HEK293 (cell line): ENCODE measurements at regions not wholly inside any gene's neighbourhood (a gene's known extent, or its start where the extent isn't known, plus 50 kb on each side); places are given as distances from the start of the nearest gene placed in this dataset.

Experiments
- CTCF ChIA-PET: fragments of 350-600 bp; formaldehyde crosslinking; extraction: SDS; loops from one replicate; lab custom pipeline; 2021; ENCODE audit warnings: antibody characterized with exemption; lab: Yijun Ruan, JAX
- POLR2A ChIA-PET: fragments of 300-600 bp; formaldehyde crosslinking; extraction: SDS; loops from one replicate; lab custom pipeline; 2020; ENCODE audit warnings: antibody characterized with exemption, inconsistent platforms; lab: Yijun Ruan, JAX
- H3K27ac ChIP-seq: fragments of 200-500 bp; sonication (Bioruptor generic); 2 replicates; pipeline ENCODE4 v1.5.1; 2014; ENCODE audit warnings: low read depth, low read length, control low read depth, inconsistent platforms; ENCODE audit errors: extremely low read depth
- H3K36me3 ChIP-seq, 2 experiments: fragments of 200-500 bp in 1 of 2; sonication (Bioruptor generic) in 1 of 2; 1 replicate in 1 of 2; 2 replicates in 1 of 2; pipeline ENCODE4 v1.5.1; 2014 to 2017; ENCODE audit warnings: inconsistent platforms in 2 of 2, low read length in 2 of 2; ENCODE audit not compliant: control insufficient read depth in 2 of 2, insufficient read depth in 1 of 2
- H3K4me1 ChIP-seq: fragments of 200-500 bp; sonication (Bioruptor generic); 2 replicates; pipeline ENCODE4 v1.5.1; 2014; ENCODE audit warnings: mild to moderate bottlenecking, low read length, inconsistent platforms; ENCODE audit not compliant: control insufficient read depth, insufficient read depth
- H3K4me3 ChIP-seq: 2 replicates; pipeline ENCODE4 v1.5.1; 2011; ENCODE audit warnings: low read depth, mild to moderate bottlenecking, control low read depth, low read length, moderate library complexity
- H3K9me3 ChIP-seq: fragments of 200-500 bp; sonication (Bioruptor generic); 2 replicates; pipeline ENCODE4 v1.5.1; 2014; ENCODE audit warnings: low read depth, low read length, inconsistent platforms; ENCODE audit not compliant: control insufficient read depth, insufficient read depth
- HOXD13 ChIP-seq: sonication (generic); formaldehyde crosslinking; IDR thresholded peaks from 2 replicates; pipeline ENCODE4 v1.8.0; 2022; ENCODE audit warnings: missing genetic modification reagents, borderline replicate concordance
- MYNN ChIP-seq: fragments of 450-650 bp; formaldehyde crosslinking; IDR thresholded peaks from 2 replicates; pipeline ENCODE4 v1.5.1; 2016; ENCODE audit warnings: missing biosample characterization, missing genetic modification characterization, borderline replicate concordance
- YY2 ChIP-seq: fragments of 450-650 bp; formaldehyde crosslinking; IDR thresholded peaks from 2 replicates; pipeline ENCODE4 v1.5.1; 2016; ENCODE audit warnings: missing biosample characterization, missing genetic modification characterization
- ZIC2 ChIP-seq: fragments of 450-650 bp; formaldehyde crosslinking; IDR thresholded peaks from 2 replicates; pipeline ENCODE4 v1.5.1; 2016; ENCODE audit warnings: missing biosample characterization, missing genetic modification characterization
- ZNF121 ChIP-seq: fragments of 450-650 bp; formaldehyde crosslinking; IDR thresholded peaks from 2 replicates; pipeline ENCODE4 v1.5.1; 2016; ENCODE audit warnings: missing biosample characterization, missing genetic modification characterization
- ZNF473 ChIP-seq: fragments of 450-650 bp; formaldehyde crosslinking; IDR thresholded peaks from 2 replicates; pipeline ENCODE4 v1.5.1; 2017; ENCODE audit warnings: missing biosample characterization, missing genetic modification characterization
- ZNF658 ChIP-seq: fragments of 450-650 bp; formaldehyde crosslinking; IDR thresholded peaks from 2 replicates; pipeline ENCODE4; 2016; ENCODE audit warnings: missing biosample characterization, missing genetic modification characterization
- ZNF768 ChIP-seq: fragments of 450-650 bp; formaldehyde crosslinking; IDR thresholded peaks from 2 replicates; pipeline ENCODE4 v1.5.1; 2018; ENCODE audit warnings: missing biosample characterization, mild to moderate bottlenecking, missing genetic modification characterization
- TF ChIP-seq, protein P1 (sequence below): fragments of 450-650 bp; formaldehyde crosslinking; IDR thresholded peaks from 2 replicates; pipeline ENCODE4 v1.5.1; 2016; ENCODE audit warnings: missing biosample characterization, missing genetic modification characterization
- TF ChIP-seq, protein P2 (sequence below): fragments of 450-650 bp; formaldehyde crosslinking; IDR thresholded peaks from 2 replicates; pipeline ENCODE4 v1.5.1; 2016; ENCODE audit warnings: missing biosample characterization, missing genetic modification characterization
- TF ChIP-seq, protein P3 (sequence below): fragments of 450-650 bp; formaldehyde crosslinking; IDR thresholded peaks from 2 replicates; pipeline ENCODE4 v1.5.1; 2016; ENCODE audit warnings: missing biosample characterization, missing genetic modification characterization
- TF ChIP-seq, protein P4 (sequence below): fragments of 450-650 bp; IDR thresholded peaks from 2 replicates; pipeline ENCODE4 v1.5.1; 2018; ENCODE audit warnings: missing biosample characterization, missing genetic modification characterization
- TF ChIP-seq, protein P5 (sequence below): fragments of 450-650 bp; formaldehyde crosslinking; IDR thresholded peaks from 2 replicates; pipeline ENCODE4 v1.5.1; 2016; ENCODE audit warnings: missing biosample characterization, missing genetic modification characterization
- TF ChIP-seq, protein P6 (sequence below): fragments of 450-650 bp; formaldehyde crosslinking; IDR thresholded peaks from 2 replicates; pipeline ENCODE4 v1.5.1; 2017; ENCODE audit warnings: missing biosample characterization, missing genetic modification characterization
- TF ChIP-seq, protein P7 (sequence below): fragments of 450-650 bp; IDR thresholded peaks from 2 replicates; pipeline ENCODE4 v1.5.1; 2018; ENCODE audit warnings: missing biosample characterization, mild to moderate bottlenecking, missing genetic modification characterization
- TF ChIP-seq, protein P8 (sequence below): fragments of 450-650 bp; formaldehyde crosslinking; IDR thresholded peaks from 2 replicates; pipeline ENCODE4 v1.5.1; 2017; ENCODE audit warnings: missing biosample characterization, missing genetic modification characterization

DNA sequence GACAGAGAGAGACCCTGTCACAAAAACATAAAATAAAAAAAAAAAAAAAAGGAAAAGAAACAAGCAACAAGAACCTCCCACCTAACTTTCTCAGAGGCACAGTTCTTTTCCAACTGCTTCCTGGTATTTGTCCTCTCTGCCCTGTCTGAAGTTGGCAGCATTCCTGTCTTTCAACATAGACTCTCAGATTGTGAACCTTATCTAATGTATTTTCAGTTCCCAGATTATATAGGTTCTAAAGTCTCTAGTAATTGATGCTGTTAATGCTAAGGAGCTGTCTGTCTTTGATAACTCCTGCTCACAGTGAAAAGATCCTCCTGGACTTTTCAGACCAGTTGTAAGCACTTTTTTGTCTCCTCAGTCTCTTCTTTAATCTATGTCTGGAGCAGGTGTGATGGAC, 199.5 kb upstream of the P2RY1 start (continued):
- TF ChIP-seq, protein P1, sequence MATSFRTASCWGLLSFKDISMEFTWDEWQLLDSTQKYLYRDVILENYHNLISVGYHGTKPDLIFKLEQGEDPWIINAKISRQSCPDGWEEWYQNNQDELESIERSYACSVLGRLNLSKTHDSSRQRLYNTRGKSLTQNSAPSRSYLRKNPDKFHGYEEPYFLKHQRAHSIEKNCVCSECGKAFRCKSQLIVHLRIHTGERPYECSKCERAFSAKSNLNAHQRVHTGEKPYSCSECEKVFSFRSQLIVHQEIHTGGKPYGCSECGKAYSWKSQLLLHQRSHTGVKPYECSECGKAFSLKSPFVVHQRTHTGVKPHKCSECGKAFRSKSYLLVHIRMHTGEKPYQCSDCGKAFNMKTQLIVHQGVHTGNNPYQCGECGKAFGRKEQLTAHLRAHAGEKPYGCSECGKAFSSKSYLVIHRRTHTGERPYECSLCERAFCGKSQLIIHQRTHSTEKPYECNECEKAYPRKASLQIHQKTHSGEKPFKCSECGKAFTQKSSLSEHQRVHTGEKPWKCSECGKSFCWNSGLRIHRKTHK (tag by site-specific recombination) = no peak
- TF ChIP-seq ZIC2 (tag by site-specific recombination) (no peak), ZNF121 (tag by site-specific recombination) (no peak), ZNF658 (no peak), ZNF768 (tag by site-specific recombination) (no peak)
- TF ChIP-seq, protein P2, sequence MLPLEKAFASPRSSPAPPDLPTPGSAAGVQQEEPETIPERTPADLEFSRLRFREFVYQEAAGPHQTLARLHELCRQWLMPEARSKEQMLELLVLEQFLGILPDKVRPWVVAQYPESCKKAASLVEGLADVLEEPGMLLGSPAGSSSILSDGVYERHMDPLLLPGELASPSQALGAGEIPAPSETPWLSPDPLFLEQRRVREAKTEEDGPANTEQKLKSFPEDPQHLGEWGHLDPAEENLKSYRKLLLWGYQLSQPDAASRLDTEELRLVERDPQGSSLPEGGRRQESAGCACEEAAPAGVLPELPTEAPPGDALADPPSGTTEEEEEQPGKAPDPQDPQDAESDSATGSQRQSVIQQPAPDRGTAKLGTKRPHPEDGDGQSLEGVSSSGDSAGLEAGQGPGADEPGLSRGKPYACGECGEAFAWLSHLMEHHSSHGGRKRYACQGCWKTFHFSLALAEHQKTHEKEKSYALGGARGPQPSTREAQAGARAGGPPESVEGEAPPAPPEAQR (tag by site-specific recombination) = no peak
- TF ChIP-seq, protein P3, sequence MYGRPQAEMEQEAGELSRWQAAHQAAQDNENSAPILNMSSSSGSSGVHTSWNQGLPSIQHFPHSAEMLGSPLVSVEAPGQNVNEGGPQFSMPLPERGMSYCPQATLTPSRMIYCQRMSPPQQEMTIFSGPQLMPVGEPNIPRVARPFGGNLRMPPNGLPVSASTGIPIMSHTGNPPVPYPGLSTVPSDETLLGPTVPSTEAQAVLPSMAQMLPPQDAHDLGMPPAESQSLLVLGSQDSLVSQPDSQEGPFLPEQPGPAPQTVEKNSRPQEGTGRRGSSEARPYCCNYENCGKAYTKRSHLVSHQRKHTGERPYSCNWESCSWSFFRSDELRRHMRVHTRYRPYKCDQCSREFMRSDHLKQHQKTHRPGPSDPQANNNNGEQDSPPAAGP (tag by site-specific recombination) = no peak
- TF ChIP-seq, protein P4, sequence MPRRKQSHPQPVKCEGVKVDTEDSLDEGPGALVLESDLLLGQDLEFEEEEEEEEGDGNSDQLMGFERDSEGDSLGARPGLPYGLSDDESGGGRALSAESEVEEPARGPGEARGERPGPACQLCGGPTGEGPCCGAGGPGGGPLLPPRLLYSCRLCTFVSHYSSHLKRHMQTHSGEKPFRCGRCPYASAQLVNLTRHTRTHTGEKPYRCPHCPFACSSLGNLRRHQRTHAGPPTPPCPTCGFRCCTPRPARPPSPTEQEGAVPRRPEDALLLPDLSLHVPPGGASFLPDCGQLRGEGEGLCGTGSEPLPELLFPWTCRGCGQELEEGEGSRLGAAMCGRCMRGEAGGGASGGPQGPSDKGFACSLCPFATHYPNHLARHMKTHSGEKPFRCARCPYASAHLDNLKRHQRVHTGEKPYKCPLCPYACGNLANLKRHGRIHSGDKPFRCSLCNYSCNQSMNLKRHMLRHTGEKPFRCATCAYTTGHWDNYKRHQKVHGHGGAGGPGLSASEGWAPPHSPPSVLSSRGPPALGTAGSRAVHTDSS (tag by site-specific recombination) = no peak
- TF ChIP-seq, protein P5, sequence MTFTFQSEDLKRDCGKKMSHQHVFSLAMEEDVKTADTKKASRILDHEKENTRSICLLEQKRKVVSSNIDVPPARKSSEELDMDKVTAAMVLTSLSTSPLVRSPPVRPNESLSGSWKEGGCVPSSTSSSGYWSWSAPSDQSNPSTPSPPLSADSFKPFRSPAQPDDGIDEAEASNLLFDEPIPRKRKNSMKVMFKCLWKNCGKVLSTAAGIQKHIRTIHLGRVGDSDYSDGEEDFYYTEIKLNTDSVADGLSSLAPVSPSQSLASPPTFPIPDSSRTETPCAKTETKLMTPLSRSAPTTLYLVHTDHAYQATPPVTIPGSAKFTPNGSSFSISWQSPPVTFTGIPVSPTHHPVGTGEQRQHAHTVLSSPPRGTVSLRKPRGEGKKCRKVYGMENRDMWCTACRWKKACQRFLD = no peak
- TF ChIP-seq, protein P6, sequence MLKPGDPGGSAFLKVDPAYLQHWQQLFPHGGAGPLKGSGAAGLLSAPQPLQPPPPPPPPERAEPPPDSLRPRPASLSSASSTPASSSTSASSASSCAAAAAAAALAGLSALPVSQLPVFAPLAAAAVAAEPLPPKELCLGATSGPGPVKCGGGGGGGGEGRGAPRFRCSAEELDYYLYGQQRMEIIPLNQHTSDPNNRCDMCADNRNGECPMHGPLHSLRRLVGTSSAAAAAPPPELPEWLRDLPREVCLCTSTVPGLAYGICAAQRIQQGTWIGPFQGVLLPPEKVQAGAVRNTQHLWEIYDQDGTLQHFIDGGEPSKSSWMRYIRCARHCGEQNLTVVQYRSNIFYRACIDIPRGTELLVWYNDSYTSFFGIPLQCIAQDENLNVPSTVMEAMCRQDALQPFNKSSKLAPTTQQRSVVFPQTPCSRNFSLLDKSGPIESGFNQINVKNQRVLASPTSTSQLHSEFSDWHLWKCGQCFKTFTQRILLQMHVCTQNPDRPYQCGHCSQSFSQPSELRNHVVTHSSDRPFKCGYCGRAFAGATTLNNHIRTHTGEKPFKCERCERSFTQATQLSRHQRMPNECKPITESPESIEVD (tag by site-specific recombination) = no peak

DNA sequence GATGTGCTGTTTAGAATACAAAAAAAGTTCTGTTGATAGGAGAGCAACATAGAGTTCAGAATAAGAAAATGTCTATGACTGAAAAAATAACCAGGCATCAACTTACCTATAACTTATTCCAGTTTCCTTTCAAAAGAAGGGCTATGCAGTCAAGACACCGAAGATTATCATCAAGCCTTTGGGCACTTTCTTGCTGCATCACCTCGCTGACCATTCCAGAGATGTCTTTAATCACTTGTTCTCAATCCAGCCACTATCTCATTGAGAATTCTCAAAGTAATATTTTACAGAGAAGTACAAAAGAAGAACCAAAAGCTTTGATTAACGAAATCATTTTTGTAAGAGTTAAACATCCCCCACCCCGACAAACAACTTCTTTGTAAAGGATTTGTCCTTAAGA, 198.3 kb upstream of the P2RY1 start:
- ChIA-PET CTCF (no interaction called here), POLR2A (no interaction called here)
- Histone ChIP-seq H3K9me3 (no peaks in the 10 kb centered on the region), H3K4me3 (no peak overlapping the region), H3K36me3 (no peaks in the 10 kb centered on the region), H3K4me1 (no peaks in the 10 kb centered on the region), H3K27ac (no peak overlapping the region)
- TF ChIP-seq ZNF473 (tag by site-specific recombination) = no peak
- TF ChIP-seq YY2 (tag by site-specific recombination) = no peak
- TF ChIP-seq HOXD13 (CRISPR knock-in tag) = no peak
- no peak for TF ChIP-seq MYNN

DNA sequence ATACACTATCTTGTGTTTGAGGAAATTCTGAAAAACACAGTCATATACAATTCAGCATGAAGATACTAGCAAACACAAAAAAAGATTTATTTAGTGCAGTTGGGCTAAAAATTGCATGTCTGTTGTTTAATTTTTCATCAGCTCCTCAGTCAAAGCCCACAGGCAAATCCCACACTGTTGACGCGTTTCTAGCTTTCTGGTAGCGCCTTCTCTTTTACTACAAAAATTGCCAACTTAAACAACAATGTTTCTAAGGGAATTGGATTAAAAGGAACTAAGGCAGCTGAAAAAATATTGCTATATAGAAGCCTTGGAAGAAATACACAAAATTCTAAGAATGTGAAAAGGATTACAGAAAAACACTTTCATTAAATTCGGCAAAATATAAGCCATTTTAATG, 196.7 kb upstream of the P2RY1 start:
- Histone ChIP-seq H3K4me1 (no peaks in the 10 kb centered on the region), H3K4me3 (no peak overlapping the region), H3K9me3 (no peaks in the 10 kb centered on the region), H3K27ac (no peak overlapping the region), H3K36me3 (no peaks in the 10 kb centered on the region)
- ChIA-PET POLR2A (no interaction called here), CTCF (interaction anchor here (0.6 kb wide), 2 partner anchors 20 to 1408 kb away, joined by 3 to 4 read pairs; no protein-coding TSS in a partner anchor)
- TF ChIP-seq, protein P7, sequence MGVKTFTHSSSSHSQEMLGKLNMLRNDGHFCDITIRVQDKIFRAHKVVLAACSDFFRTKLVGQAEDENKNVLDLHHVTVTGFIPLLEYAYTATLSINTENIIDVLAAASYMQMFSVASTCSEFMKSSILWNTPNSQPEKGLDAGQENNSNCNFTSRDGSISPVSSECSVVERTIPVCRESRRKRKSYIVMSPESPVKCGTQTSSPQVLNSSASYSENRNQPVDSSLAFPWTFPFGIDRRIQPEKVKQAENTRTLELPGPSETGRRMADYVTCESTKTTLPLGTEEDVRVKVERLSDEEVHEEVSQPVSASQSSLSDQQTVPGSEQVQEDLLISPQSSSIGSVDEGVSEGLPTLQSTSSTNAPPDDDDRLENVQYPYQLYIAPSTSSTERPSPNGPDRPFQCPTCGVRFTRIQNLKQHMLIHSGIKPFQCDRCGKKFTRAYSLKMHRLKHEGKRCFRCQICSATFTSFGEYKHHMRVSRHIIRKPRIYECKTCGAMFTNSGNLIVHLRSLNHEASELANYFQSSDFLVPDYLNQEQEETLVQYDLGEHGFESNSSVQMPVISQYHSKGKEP (tag by site-specific recombination) = no peak
- TF ChIP-seq, protein P8, sequence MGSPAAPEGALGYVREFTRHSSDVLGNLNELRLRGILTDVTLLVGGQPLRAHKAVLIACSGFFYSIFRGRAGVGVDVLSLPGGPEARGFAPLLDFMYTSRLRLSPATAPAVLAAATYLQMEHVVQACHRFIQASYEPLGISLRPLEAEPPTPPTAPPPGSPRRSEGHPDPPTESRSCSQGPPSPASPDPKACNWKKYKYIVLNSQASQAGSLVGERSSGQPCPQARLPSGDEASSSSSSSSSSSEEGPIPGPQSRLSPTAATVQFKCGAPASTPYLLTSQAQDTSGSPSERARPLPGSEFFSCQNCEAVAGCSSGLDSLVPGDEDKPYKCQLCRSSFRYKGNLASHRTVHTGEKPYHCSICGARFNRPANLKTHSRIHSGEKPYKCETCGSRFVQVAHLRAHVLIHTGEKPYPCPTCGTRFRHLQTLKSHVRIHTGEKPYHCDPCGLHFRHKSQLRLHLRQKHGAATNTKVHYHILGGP = no peak
